ENCODE measurements at regions not wholly inside any gene's neighbourhood (a gene's known extent, or its start where the extent isn't known, plus 50 kb on each side); places are given as distances from the start of the nearest gene placed in this dataset.

GRCh38 chr6:40268166-40268565, 319.0 kb downstream of the LRFN2 start:
- no peak for DNase-seq (ENCODE audit: low read depth)

DNA sequence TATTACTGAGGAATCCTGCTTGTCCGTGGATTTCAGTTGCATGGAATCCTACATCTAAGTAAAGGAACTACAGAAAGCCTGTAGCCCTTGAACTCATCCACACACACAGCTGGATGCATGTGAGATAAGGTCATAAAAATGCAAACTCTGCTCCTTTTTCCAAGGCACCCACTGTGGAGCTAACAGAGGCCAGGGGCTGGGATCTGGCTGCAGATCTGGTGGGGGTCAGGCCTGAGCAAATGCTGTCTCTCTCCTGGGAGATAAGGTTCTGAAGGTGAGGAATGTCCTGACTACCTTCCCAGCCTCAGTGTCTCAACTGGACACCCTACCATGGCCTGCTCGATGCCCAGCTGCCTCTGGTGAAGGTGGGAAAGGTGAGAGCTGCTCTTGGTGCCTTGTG, 321.5 kb downstream of the LRFN2 start:
- no peak for DNase-seq (ENCODE audit: low read depth)

GRCh38 chr6:40263970-40264369, 323.2 kb downstream of the LRFN2 start:
- no peak for DNase-seq (ENCODE audit: low read depth)

DNA sequence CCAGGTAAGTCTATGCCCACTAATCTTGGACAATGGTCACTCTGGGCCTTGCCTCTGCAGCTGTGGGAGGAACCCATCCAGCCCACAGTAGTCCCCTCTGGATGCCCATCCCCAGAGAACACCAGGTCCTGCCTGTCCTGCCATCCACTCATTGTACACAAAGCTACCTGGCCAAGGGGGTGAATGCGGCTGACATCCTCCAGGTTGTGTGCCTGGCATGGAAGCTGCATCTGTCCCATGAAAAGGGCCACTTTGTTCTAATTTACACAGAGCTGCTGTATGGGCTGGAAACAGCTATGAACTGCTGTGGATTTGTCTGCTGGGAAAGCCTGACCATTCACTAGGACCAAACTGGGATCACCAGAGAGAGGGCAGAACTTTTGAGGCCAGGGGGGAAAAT, 324.8 kb downstream of the LRFN2 start:
- no peak for DNase-seq (ENCODE audit: low read depth)

DNA sequence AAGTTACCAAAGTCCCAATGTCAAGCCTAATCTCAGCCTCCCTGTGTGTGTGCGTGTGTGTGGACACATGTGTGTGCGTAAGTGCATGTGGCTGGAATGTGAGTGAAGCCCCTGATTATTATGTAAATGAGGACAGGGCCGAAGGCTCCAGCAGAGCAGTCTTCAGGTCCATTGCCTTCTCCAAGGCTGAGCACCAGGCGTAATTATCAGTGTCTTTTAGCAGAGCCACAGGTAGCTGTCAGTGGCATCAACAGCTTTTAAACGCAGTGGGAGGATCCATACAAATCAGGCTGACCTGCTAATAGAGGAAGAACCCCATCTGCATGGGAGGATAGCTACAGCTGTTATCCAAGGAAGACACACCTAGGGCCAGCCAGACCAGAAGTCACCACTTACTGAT, 324.3 kb upstream of the MOCS1 start:
- no peak for DNase-seq (ENCODE audit: low read depth)

DNA sequence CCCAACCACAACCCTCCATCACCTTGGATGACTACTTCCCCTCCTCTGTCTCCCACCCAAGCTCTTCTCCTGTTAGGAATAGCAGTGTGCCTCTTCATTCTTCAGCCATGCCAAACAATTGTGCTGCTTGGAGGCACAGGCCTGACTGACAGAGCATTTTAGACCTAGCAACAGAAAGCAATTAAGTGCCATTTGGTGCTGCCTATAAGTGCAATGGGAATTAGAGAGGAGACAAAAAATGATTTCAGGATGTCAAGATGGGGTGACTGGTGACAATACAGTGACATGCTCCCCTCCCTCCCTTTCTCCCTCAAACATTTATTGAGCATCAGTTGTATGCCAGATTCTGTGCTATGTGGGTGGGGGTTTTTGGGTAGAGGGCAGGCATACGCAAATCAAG, 322.6 kb upstream of the MOCS1 start:
- DNase-seq (ENCODE audit: low read depth): no peak

GRCh38 chr6:40256224-40256623, 322.0 kb upstream of the MOCS1 start:
- no peak for DNase-seq (ENCODE audit: low read depth)

DNA sequence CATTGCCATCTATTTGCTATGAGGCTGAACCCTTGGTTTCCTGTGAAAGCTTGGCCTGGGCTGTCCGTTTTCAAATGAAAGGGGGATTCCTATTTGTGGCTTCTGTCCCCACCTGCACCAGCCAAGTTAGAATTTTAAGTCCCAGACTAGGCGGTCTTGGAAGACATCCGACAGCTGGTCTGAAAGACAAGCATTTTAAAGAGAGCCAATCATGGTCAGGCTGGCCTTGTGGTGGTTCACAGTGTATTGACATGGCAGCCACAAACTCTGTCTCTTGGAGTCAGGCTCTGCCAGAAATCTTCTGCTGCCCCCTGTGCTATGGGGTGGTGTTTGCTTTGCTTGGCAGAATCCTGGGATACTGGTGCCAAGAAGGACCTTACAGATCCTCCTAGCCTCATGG, 319.2 kb upstream of the MOCS1 start:
- DNase-seq (ENCODE audit: low read depth): no peak

DNA sequence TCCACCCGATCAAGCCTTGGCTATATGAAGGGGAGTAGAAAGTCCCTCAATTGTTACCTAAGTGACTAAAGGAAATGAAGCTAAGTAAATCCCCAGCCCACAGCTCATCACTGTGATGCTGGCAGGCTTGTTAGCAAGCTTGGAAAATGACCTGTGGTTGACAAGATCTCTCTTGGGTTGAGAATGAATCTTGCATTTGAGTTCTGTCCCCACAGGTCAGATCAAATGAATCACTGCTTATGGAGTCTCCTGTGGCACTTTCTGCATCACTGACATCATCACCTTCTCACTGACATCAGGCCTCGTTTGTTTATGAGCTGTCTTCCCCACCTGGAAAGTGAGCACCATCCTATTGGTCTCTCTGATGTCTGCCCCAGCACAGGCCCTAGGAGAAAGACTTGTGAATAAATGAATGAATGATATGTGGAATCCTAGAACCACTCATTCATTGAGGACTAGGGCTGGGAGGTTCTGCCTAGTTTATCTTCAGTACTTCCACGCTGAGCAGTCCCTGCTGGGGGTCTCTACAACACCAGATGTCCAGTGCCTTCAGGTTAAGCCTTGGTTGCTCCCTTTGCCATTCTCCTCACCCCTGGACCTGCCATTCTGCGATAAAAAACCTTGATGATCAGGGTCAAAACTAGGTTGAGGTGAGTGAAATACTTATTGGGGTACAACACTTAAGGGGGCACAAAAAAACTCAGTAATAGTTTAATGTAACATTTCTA, 318.4 kb upstream of the MOCS1 start:
- no peak for DNase-seq (ENCODE audit: low read depth)

- DNase-seq (ENCODE audit: low read depth): peak; percentile 53
Measured at GRCh38 chr6:40251637-40252300, 317.5 kb upstream of the MOCS1 start.

DNA sequence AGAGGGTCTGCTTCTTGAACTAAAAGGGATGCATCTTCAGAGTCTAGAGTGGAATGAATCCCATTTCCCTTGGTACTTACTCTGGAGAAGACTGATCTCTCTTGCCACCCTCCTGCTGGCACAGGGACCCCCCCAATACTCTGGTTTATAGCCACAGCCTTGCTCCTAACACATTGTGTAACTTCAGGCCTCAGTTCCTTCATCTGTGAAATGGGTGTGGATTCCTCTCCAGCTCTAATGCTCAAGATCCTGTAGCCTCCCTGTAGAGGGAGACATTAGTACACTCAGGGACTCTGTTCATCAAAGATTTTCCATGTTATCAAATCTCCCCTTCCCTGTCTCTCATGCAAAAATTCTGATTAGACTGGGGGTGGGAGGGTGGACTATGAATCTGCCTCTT, 315.7 kb upstream of the MOCS1 start:
- DNase-seq (ENCODE audit: low read depth): no peak

DNA sequence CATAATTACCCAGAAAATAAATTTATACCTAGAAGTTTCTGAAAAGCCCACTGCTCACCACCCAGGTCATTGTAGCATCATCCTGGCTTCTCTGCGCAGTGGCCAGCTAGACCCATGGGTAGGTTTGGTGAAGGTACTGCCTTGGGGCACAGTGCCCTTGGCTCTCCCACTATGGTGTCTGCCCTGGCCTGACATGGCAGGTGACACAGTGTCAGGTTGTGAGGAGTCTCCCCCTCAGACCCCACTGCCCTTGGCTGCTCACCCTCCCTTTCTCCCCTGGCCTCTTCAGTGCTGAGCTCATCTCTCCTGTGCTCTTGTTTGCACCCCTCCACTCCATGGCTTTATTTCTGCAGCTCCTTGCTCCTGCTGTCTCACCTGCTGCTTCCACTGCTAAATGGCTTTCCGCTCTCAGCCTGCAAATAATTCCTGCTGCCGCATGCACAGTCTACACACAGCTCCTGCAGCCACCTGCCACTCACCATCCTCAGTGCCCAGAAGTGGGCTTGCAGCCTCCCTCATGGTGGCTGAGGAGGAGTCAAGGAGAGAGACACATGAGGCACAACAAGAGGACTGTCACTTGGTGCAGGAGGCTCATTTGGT, 313.4 kb upstream of the MOCS1 start:
- DNase-seq (ENCODE audit: low read depth): no peak

GRCh38 chr6:40244699-40245098, 310.4 kb upstream of the MOCS1 start:
- peak; percentile 36 for DNase-seq (ENCODE audit: low read depth)

DNA sequence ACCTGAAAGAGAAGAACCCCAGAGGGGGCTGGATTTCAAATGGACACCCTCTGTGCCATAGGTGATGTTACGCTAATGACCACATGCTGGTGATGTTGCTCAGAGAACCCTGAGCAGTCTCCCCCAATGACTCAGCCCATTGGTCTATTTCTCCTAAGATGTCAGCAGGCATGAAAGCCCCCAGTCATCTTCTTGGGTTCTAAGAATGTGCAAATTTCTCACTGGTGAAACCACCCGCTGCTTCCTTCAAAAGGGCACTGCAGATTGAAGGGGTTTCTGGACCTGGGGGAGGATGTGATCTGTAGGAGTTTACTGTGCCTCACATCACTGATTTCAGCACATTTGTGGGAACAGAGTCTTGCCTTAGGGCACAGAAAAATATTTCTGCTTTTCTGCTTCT, 298.4 kb upstream of the MOCS1 start:
- DNase-seq (ENCODE audit: low read depth): no peak

GRCh38 chr6:40227735-40228134, 293.5 kb upstream of the MOCS1 start:
- no peak for DNase-seq (ENCODE audit: low read depth)

DNA sequence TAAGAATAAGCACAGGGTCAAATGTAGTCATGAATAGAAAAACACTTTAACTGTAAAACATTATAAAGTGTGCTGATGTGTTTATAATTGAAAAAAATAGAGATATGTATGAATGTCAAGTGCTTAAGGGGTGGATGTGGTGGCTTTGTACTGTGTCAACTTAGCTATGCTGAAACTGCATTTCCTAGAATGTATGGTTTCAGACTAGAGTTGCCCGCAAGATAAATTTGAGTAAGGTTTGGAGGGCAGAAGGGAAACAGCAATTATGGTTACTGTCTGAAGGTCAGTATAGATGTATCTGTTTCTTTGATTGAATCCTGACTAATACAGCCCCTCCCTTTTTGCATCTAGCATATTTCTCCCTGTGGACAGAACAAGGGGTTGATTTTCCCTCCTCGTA, 288.1 kb upstream of the MOCS1 start:
- no peak for DNase-seq (ENCODE audit: low read depth)

DNA sequence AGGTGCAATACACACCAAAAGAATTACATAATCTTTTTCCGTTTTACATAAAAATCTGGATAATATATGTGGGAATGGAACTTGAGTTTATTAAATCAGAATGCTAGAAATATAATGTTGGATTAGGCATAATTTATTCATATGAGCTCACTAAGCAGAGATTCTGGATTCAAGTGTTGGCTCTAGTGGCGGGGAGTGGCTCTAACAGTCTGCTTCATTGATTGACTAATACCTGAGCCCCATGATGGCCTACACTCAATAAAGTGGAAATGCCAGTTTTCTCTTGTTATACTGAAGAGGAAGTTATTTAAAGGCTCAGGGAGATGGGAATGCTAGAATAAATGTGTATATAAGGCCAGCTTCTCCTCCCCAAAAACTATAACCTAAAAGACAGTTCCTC, 285.5 kb upstream of the MOCS1 start:
- no peak for DNase-seq (ENCODE audit: low read depth)

DNA sequence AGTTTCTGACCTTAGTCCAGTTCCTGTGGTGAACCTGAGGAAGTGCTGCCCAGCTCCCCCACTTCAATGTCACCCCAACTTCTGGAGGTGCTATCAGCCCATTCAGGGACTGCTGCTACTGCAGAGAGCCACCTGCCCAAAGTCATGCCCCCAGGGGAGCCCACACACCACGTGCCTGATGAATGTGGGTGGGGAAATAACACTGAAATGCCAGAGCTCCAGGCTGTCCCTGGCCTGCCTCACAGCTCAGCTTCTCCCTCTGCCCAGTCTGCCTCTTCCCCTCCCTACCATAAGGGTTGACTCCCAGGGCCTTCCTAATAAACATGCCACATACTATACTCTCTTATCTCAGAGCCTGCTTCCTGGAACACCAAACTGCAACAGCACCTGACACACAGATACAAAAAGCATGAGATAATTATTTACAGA, 276.4 kb upstream of the MOCS1 start:
- no peak for DNase-seq (ENCODE audit: low read depth)

DNA sequence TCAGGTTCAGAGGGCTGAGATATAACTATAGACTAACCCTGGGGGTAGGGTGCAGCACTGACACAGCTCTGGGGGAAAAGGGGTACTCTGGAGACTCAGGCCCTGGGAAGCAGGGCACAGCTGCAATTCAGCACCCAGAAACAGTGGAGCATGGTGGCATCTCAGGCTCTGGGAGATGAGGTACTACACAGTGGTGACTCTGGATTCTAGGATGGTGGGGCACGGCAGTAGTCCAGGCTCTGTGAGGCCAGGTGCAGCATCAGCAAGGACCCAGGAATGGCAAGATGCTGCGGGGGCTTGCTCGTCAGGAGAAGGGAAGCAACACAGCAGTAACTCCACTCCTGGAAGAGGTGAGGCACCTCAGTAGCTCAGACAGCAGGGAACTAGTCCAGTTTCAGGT, 271.5 kb upstream of the MOCS1 start:
- DNase-seq (ENCODE audit: low read depth): no peak

GRCh38 chr6:40205004-40205403, 270.7 kb upstream of the MOCS1 start:
- no peak for DNase-seq (ENCODE audit: low read depth)

- no peak for DNase-seq (ENCODE audit: low read depth)
Measured at GRCh38 chr6:40197371-40197770, 263.1 kb upstream of the MOCS1 start.

DNA sequence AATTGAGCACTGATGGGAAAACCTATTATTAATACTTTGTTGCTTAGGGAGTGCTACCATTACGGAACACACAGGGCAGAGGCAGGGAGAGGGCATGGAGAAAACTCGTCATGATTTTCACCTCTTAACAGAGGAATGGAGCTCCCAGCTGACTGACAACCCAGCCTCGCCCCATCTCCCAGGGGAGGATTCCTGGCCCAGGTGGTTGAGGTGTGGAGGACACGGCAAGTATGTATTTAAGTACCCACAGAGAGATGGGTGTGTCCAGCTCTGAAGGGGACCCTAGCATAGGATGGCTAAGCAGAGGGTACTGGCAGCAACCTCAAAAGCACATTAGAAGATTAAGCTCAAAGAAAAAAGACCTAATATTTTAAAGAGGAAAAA, 261.9 kb upstream of the MOCS1 start:
- no peak for DNase-seq (ENCODE audit: low read depth)

- no peak for DNase-seq (ENCODE audit: low read depth)
Measured at GRCh38 chr6:40195428-40196134, 261.3 kb upstream of the MOCS1 start.

Measured in renal cortical epithelial cell (primary cell).